ENCODE measurements at regions not wholly inside any gene's neighbourhood (a gene's known extent, or its start where the extent isn't known, plus 50 kb on each side); places are given as distances from the start of the nearest gene placed in this dataset.

- Histone ChIP-seq H3K36me3 (ENCODE audit: control insufficient read depth, insufficient read depth, low read length) (no peaks in the 10 kb centered on the region), H3K4me3 (replicated peaks in 1 of 4; ENCODE audit: control extremely low read depth in 1 of 4, insufficient read depth in 1 of 4, low read depth in 3 of 4, low read length in 4 of 4) (no peak overlapping the region), H3K9me3 (ENCODE audit: control insufficient read depth, insufficient read depth, low read depth, low read length) (no peaks in the 10 kb centered on the region), H3K79me2 (ENCODE audit: control insufficient read depth, insufficient read depth, low read length) (no peaks in the 10 kb centered on the region), H3K4me2 (ENCODE audit: extremely low read depth, insufficient read depth, low read length) (no peak overlapping the region), H3K9ac (ENCODE audit: insufficient read depth, low read length) (no peak overlapping the region), H3K27me3 (ENCODE audit: control insufficient read depth, insufficient read depth, low read length) (no peaks in the 10 kb centered on the region), H3K27ac (ENCODE audit: insufficient read depth, low read length) (no peak overlapping the region), H4K20me1 (ENCODE audit: control insufficient read depth, extremely low read depth, insufficient read depth, low read length) (no peaks in the 10 kb centered on the region), H2AFZ (ENCODE audit: low read length) (no peak overlapping the region), H3K4me1 (ENCODE audit: control insufficient read depth, extremely low read depth, insufficient read depth, low read length) (no peaks in the 10 kb centered on the region)
- TF ChIP-seq, protein P1, sequence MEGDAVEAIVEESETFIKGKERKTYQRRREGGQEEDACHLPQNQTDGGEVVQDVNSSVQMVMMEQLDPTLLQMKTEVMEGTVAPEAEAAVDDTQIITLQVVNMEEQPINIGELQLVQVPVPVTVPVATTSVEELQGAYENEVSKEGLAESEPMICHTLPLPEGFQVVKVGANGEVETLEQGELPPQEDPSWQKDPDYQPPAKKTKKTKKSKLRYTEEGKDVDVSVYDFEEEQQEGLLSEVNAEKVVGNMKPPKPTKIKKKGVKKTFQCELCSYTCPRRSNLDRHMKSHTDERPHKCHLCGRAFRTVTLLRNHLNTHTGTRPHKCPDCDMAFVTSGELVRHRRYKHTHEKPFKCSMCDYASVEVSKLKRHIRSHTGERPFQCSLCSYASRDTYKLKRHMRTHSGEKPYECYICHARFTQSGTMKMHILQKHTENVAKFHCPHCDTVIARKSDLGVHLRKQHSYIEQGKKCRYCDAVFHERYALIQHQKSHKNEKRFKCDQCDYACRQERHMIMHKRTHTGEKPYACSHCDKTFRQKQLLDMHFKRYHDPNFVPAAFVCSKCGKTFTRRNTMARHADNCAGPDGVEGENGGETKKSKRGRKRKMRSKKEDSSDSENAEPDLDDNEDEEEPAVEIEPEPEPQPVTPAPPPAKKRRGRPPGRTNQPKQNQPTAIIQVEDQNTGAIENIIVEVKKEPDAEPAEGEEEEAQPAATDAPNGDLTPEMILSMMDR (conservative IDR thresholded peaks at IDR 0.05 in 1 of 2, IDR thresholded peaks at IDR 0.05 in 1 of 2; ENCODE audit: low read depth in 1 of 2, low read length in 2 of 2): no peak
- TF ChIP-seq EZH2 (IDR thresholded peaks at IDR 0.05; ENCODE audit: low read length, missing control alignments): no peak
- DNase-seq (ENCODE audit: low read depth in 2 of 2): no peak
Observed at GRCh38 chr11:114982141-114982540, 303.8 kb downstream of the NXPE2 start.

DNA sequence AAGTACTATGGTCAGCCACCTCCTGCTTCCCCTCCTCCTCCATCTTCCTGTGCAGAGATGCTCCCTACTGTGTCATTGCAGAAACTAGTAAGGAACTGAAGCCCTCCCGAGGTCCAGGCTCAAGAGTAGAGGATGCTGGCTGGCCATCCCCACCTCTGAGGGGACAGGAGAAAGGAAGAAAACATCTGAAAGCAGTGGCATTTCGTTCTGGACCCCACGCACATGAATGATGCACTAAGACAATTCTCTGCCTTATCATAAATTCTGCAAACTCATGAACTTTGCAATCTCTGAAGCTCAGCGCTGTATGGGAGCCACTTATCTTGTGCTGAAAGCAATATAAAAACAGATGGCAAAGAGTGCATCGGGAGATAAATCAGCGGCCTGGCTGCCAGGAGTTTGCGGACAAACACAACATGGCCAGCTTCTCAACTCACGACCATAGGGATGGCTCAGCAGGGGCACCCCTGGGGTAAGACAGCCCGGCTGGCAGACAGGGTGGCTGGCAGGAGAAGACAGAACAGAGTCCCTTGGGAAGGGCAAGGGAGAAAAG is 306.4 kb downstream of the NXPE2 start:
- TF ChIP-seq EZH2 (IDR thresholded peaks at IDR 0.05; ENCODE audit: low read length, missing control alignments): no peak
- TF ChIP-seq, protein P1 (conservative IDR thresholded peaks at IDR 0.05 in 1 of 2, IDR thresholded peaks at IDR 0.05 in 1 of 2; ENCODE audit: low read depth in 1 of 2, low read length in 2 of 2): no peak
- no peak overlapping the region for H3K4me3 ChIP-seq (replicated peaks in 1 of 4; ENCODE audit: control extremely low read depth in 1 of 4, insufficient read depth in 1 of 4, low read depth in 3 of 4, low read length in 4 of 4)
- H3K36me3 ChIP-seq (ENCODE audit: control insufficient read depth, insufficient read depth, low read length): no peaks in the 10 kb centered on the region
- no peaks in the 10 kb centered on the region for H3K9me3 ChIP-seq (ENCODE audit: control insufficient read depth, insufficient read depth, low read depth, low read length)
- no peak overlapping the region for H3K4me2 ChIP-seq (ENCODE audit: extremely low read depth, insufficient read depth, low read length)
- DNase-seq (ENCODE audit: low read depth in 2 of 2): no peak
- no peaks in the 10 kb centered on the region for H3K79me2 ChIP-seq (ENCODE audit: control insufficient read depth, insufficient read depth, low read length)
- H3K4me1 ChIP-seq (ENCODE audit: control insufficient read depth, extremely low read depth, insufficient read depth, low read length): no peaks in the 10 kb centered on the region
- no peak overlapping the region for H2AFZ ChIP-seq (ENCODE audit: low read length)
- no peaks in the 10 kb centered on the region for H3K27me3 ChIP-seq (ENCODE audit: control insufficient read depth, insufficient read depth, low read length)
- H3K27ac ChIP-seq (ENCODE audit: insufficient read depth, low read length): no peak overlapping the region
- H4K20me1 ChIP-seq (ENCODE audit: control insufficient read depth, extremely low read depth, insufficient read depth, low read length): no peaks in the 10 kb centered on the region
- H3K9ac ChIP-seq (ENCODE audit: insufficient read depth, low read length): no peak overlapping the region

- Histone ChIP-seq H3K27me3 (ENCODE audit: control insufficient read depth, insufficient read depth, low read length) (no peaks in the 10 kb centered on the region), H3K79me2 (ENCODE audit: control insufficient read depth, insufficient read depth, low read length) (no peaks in the 10 kb centered on the region), H3K4me3 (replicated peaks in 1 of 4; ENCODE audit: control extremely low read depth in 1 of 4, insufficient read depth in 1 of 4, low read depth in 3 of 4, low read length in 4 of 4) (no peak overlapping the region), H3K4me2 (ENCODE audit: extremely low read depth, insufficient read depth, low read length) (no peak overlapping the region), H3K9me3 (ENCODE audit: control insufficient read depth, insufficient read depth, low read depth, low read length) (no peaks in the 10 kb centered on the region), H2AFZ (ENCODE audit: low read length) (no peak overlapping the region), H4K20me1 (ENCODE audit: control insufficient read depth, extremely low read depth, insufficient read depth, low read length) (no peaks in the 10 kb centered on the region), H3K27ac (ENCODE audit: insufficient read depth, low read length) (no peak overlapping the region), H3K36me3 (ENCODE audit: control insufficient read depth, insufficient read depth, low read length) (no peaks in the 10 kb centered on the region), H3K9ac (ENCODE audit: insufficient read depth, low read length) (no peak overlapping the region), H3K4me1 (ENCODE audit: control insufficient read depth, extremely low read depth, insufficient read depth, low read length) (no peaks in the 10 kb centered on the region)
- no peak for DNase-seq (ENCODE audit: low read depth in 2 of 2)
- no peak for TF ChIP-seq EZH2 (IDR thresholded peaks at IDR 0.05; ENCODE audit: low read length, missing control alignments)
- TF ChIP-seq, protein P1 (conservative IDR thresholded peaks at IDR 0.05 in 1 of 2, IDR thresholded peaks at IDR 0.05 in 1 of 2; ENCODE audit: low read depth in 1 of 2, low read length in 2 of 2): no peak
Observed at GRCh38 chr11:114986365-114986764, 308.0 kb downstream of the NXPE2 start.
